SIG-M5 (cell line): ENCODE measurements at regions not wholly inside any gene's neighbourhood (a gene's known extent, or its start where the extent isn't known, plus 50 kb on each side); places are given as distances from the start of the nearest gene placed in this dataset.
"Not testable (repeated sequence)": the region's sequence is repeated elsewhere in the genome, so short reads cannot be mapped to it uniquely, and the experiment has no call there.

Source experiments
- DNase-seq: peaks from one replicate; lab custom pipeline; 2025; lab: John Stamatoyannopoulos, UW

- DNase-seq: no peak
Measured at GRCh38 chr6:135655055-135655454, 157.5 kb upstream of the AHI1 start.

DNA sequence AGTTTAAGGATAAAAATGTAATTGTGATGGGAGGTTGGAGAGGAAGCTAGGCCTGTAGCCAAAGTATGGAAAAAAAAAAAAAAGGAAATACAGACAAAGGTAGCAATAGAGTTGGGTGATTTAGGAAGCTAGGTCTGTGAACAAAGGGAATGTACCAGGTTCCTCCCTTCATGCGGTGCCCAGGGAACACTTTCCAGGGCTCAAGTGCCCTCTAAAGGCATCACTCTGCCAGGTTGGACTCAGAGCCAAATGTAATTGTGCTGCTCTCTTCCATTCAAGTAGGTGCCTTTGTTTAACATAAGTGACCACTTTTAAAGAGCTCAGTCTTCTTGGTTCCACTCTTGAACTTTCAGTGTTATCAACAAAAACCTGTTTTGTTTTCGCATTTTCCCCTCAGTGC lies 159.7 kb upstream of the AHI1 start:
- DNase-seq: no peak

DNA sequence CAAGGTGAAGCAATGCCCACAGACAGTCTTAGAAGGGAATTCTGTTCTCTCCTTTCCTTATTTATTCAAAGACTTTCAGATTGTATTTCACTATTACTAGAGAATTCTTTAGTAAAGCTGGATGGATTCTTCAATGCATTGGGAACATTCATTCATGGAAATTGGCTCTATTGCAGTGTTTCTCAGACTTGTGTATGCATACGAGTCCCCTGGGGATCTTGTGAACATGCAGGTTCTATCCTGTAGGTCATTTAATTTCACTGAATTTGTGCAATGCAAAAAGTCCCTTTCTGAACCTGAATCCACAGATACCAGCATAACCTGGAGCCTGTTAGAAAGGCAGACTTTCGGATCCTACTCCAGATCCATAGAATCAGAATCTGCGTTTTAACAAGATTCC lies 160.9 kb upstream of the AHI1 start:
- no peak for DNase-seq

- no peak for DNase-seq
Measured at GRCh38 chr6:135658916-135659315, 161.4 kb upstream of the AHI1 start.

GRCh38 chr6:135664527-135664926 lies 167.0 kb upstream of the AHI1 start:
- no peak for DNase-seq

GRCh38 chr6:135665935-135666334 lies 168.4 kb upstream of the AHI1 start:
- no peak for DNase-seq

- no peak for DNase-seq
Measured at GRCh38 chr6:135667691-135668455, 170.3 kb upstream of the AHI1 start.

DNA sequence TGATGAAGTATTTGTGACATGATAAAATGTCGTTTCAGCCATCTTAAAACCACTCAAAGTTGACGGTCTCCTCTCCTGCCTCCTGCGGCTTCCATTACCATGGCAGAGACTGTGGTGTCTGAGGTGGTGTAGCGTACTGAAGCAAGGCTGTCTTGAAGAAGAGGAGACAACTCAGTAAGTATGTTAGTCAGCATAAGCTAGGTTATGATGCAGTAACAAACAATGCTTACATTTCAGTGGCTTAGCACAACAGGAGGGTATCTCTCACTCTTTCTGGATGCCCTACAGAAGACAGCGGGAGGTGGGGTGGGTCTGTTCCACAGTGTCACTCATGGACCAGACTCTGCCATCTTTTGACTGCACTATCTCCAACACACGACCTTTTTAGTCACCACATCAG lies 174.7 kb upstream of the AHI1 start:
- no peak for DNase-seq

- DNase-seq: no peak
Measured at GRCh38 chr6:135673501-135674309, 176.2 kb upstream of the AHI1 start.

DNA sequence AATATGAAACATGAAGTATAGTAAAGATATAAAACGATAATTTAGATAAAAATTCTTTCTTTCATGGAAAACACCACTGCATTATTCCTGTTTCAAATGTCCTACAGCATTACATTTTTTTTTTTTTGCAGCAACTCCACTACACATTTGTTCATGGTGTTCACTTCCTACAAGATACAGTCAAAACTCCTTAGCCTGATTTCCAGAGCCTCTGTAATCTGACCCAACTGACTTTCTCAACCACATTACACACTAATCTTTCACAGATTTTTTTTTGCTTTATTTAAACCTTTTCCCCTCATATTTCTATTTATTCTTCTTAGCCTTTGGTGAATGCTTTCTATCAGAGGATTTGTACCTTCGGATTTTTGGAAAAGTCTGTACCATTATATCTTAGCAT lies 176.5 kb upstream of the PDE7B start:
- no peak for DNase-seq

DNA sequence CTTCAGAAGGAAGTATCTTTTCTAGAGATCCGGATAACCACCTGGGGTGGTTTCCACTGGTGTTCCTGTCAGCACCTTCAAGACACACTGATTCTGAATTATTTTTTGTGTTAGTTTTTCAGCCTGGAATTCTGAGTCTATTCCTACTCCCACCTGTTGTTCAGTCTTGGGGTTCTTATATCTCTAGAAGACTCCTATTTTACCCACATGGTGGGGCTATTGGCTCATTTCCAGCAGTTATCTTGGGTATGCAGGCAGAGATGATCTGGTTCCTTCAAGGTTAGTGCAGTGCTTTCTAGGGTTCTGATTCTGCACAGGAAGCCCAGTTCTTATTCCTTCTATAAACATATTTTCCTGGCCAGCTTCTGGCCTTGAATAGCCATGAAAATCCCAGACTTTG lies 175.6 kb upstream of the PDE7B start:
- no peak for DNase-seq

DNA sequence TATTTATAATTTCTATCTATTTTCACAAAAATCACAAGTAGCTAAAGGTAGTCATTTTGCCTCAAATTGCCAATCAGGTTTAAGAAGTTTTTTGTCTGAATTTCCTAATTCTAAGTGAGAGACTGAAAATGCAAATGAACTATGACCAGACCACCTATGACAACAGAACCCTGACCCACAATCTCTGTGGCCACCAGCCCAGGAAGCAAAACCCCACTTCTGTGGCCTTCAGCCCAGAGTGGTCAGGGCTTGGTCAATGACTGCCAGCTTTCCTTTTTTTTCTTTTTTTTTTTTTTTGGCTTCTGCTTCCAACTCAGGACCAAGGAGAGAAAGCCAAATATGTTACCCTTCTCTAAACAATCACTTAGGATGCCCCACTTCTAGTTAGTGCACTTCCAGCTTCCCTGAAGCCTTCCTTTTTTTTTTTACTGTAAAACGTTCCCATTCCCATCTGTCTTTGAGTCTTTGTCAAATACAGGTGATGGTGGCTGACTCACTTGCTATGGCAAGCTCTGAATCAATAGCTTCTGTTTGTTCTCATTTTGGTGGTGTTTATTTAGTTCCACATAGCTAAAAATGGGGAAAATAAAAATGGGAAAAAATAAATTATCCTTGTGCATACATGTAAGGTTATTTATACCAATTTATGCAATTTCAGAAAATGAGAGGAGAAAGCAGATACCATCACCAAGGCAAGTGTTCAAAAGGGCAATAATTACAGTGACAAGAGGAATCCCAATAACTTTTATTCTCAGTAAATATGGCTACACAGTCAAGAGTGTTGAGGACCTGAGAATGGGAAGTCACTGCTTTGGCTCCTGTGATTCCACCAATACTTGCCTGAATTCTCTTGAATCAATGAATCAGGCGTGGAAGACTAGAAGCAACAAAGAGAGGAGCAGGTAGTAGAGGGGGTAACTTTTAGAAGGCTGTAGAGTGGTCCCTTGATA lies 170.3 kb upstream of the PDE7B start:
- no peak for DNase-seq

DNA sequence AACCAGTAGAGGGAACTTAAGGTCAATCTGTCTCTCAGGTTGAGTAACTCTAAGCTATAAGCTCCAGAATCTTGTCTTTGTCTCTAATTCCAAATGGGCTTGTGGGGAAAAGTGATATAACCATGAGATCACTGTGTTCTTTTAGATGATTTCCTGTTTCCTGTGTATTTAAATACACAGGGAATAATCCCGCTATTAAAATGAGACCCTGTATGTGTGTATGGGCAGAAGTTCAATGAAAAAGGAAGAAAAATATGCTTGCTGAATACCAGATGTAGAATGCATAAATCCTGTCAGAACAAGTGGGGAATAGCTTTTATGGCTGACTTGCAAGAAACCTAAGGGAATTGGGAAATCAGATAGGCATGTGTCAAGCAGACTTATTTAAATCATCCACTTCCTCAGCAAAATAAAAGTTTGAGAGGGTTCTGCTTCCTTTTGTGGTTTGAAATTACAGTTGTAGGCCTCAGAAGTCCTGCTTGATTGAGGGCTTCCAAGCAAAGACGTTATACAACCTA lies 164.7 kb upstream of the PDE7B start:
- no peak for DNase-seq

DNA sequence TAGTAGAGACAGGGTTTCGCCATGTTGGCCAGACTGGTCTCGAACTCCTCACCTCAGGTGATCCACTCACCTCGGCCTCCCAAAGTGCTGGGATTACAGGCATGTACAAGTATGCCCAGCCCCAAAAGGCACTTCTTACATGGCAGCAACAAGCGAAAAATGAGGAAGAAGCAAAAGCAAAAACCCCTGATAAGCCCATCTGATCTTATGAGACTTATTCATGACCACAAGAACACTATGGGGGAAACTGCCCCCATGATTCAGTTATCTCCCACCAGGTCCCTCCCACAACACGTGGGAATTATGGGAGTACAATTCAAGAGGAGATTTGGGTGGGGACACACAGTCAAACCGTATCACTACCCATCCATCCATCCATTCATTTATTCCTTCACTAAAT lies 163.0 kb upstream of the PDE7B start:
- not testable (repeated sequence) for DNase-seq

DNA sequence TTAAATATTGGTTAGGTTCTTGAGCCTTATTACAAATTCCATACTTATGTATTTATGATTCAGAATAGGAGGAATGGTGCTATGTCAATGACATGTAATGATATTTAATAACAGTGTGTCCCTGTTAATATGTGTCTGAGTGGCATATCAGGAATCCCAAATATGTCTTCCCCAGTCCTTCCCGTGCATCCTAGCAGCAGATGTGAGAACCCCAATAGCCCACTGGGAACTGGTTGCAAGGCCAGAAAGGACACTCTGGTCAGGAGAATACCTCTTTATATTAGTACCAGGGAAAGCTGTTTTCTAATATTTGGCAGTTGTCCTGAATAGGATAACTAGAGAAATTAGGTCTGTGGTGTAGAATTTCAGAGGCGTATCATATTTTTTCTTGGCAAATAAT lies 159.1 kb upstream of the PDE7B start:
- no peak for DNase-seq

DNA sequence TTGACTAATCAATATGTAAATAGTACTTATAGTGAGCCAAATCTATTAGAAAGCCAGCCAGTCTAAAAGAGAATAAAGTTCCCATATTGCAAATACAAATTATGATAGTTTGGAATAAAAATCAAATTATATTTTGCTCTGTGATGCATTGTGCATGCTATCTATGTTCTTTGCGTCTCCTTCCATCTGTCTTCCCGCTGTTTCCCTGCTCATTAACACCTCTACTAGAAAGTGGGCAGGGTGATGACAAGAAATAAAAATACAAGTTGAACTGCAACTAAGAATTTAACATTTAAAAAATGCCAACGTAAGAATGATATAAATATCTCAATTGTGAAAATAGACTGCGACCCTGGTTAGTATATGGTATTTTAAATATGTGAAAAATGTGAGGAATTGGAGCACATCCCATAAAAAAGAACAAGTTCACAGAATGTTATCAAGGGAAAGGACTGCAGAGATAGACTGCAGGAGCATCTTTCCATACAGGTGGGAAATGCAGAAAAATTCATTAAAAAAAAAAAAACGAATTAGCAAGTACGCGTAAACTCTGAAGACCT lies 157.6 kb upstream of the PDE7B start:
- DNase-seq: no peak

GRCh38 chr6:135699705-135700104 lies 151.8 kb upstream of the PDE7B start:
- no peak for DNase-seq

DNA sequence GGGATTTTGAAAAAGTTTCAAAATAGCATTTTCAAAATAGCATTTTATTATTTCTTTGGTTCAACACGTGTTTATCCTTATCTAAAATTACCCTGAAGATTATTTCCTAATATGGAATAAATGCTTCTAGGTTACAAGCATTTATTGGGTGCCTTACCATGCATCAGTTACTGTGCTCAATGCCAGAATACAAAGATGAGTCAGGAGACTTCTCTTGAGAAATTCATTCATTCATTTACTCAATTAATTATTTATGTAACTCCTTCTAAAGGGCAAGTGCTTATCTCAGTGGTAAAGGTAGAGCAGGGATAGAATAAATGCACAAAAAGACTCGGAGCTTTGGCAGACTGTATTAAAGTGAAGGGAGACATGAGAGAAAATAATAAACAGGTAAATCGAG lies 150.1 kb upstream of the PDE7B start:
- DNase-seq: no peak

- DNase-seq: no peak
Measured at GRCh38 chr6:135703007-135703406, 148.5 kb upstream of the PDE7B start.

DNA sequence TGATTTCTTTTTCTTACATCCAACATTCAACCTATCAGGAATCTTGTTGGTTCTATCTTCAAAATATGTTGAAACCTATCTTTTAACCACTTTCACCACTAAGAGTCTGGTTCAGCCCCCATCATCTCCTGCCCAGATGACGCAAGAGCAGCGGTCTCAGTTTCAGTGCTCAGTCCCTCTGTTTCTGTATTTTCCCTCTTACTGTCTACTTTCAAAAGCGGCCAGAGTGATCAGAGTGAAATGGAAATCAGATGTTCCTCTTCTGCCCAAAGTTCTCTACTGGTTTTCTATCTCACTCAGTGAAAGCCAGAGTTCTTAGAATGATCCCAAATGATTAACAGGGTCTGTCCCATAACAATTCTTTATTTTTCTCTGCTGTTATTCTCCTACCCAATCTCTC lies 147.9 kb upstream of the PDE7B start:
- no peak for DNase-seq

DNA sequence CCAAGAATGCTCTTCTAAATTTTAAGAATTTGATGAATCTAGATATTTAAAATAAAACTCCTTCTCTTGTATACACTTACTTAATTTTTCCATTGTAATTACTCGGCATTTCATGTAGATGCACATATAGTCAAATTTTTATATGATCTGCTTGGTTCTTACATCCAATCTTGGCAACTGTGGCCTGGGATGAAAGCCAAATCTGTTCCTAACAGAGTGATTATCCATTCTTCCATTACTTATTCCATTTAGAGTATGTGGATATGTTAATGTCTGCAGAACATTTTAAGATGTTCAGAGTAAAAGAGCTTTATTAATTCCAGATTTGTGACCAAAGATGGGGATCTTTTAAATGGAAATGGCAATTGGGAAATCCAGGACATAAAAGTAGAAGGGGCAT lies 144.1 kb upstream of the PDE7B start:
- no peak for DNase-seq

- no peak for DNase-seq
Measured at GRCh38 chr6:135710042-135710441, 141.5 kb upstream of the PDE7B start.
